ENCODE measurements at regions not wholly inside any gene's neighbourhood (a gene's known extent, or its start where the extent isn't known, plus 50 kb on each side); places are given as distances from the start of the nearest gene placed in this dataset.

DNA sequence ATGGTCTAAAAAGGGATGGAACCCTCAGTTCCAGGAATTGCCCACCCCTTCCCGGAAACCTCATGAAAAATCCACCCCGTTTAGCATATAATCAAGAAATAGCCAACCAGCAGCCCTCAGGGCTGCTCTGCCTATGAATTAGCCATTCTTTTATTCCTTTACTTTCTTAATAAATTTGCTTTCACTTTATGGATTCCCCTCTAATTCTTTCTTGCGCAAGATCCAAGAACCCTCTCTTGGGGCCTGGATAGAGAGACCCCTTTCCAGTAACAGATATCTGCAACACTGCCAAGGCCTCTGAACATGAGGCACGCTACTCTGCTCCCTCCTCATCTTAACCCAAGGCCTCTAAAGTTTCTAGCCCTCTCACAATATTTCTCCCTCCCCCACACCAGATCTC, 58.9 kb upstream of the POU2F1 start:
- TF ChIP-seq, protein P1, sequence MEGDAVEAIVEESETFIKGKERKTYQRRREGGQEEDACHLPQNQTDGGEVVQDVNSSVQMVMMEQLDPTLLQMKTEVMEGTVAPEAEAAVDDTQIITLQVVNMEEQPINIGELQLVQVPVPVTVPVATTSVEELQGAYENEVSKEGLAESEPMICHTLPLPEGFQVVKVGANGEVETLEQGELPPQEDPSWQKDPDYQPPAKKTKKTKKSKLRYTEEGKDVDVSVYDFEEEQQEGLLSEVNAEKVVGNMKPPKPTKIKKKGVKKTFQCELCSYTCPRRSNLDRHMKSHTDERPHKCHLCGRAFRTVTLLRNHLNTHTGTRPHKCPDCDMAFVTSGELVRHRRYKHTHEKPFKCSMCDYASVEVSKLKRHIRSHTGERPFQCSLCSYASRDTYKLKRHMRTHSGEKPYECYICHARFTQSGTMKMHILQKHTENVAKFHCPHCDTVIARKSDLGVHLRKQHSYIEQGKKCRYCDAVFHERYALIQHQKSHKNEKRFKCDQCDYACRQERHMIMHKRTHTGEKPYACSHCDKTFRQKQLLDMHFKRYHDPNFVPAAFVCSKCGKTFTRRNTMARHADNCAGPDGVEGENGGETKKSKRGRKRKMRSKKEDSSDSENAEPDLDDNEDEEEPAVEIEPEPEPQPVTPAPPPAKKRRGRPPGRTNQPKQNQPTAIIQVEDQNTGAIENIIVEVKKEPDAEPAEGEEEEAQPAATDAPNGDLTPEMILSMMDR (IDR thresholded peaks at IDR 0.05; ENCODE audit: unreplicated experiment) = no peak
- Mint-ChIP-seq H3K9me3 (ENCODE audit: unreplicated experiment) (no peaks in the 10 kb centered on the region), H3K27ac (ENCODE audit: low read depth, unreplicated experiment) (no peak overlapping the region), H3K36me3 (ENCODE audit: insufficient read depth, unreplicated experiment) (no peaks in the 10 kb centered on the region), H3K27me3 (ENCODE audit: insufficient read depth, unreplicated experiment) (no peaks in the 10 kb centered on the region), H3K4me1 (ENCODE audit: insufficient read depth, unreplicated experiment) (peaks cover 28% of the 10 kb centered on the region), H3K4me3 (ENCODE audit: unreplicated experiment) (no peak overlapping the region)
- DNase-seq (ENCODE audit: unreplicated experiment) = no peak
- BruUV-seq (replicated peaks) = no TSS peak
- CTCF ChIA-PET = interaction anchor here (1.3 kb wide), 1 partner anchor 11 kb away, joined by 5 read pairs; no protein-coding TSS in a partner anchor
- POLR2A ChIA-PET = no interaction called here
- intact Hi-C loops (cut with micrococcal nuclease) = no loop called here

DNA sequence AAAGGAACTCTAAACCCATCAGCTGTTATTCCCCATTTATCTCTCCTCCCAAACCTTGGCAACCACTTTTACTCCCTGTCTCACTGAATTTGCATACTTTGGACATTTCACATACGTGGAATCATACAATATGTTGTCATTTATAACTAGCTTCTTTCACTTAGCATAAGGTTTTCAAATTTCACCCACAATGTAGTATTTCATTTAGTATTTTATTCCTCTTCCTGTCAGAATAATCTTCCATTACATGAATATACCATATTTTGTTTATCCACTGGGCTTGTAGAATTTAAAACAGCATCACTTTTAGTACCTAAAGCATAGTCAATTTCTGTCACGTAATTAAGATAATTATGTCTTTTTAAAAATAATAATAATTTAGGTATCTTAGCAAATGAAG, 55.5 kb upstream of the POU2F1 start:
- Mint-ChIP-seq H3K4me1 (ENCODE audit: insufficient read depth, unreplicated experiment) (peaks cover 31% of the 10 kb centered on the region), H3K4me3 (ENCODE audit: unreplicated experiment) (no peak overlapping the region), H3K27me3 (ENCODE audit: insufficient read depth, unreplicated experiment) (no peaks in the 10 kb centered on the region), H3K36me3 (ENCODE audit: insufficient read depth, unreplicated experiment) (no peaks in the 10 kb centered on the region), H3K9me3 (ENCODE audit: unreplicated experiment) (no peaks in the 10 kb centered on the region), H3K27ac (ENCODE audit: low read depth, unreplicated experiment) (no peak overlapping the region)
- ChIA-PET CTCF (interaction anchor here (0.9 to 1.1 kb wide), 3 partner anchors 11 to 107 kb away, joined by 3 to 4 read pairs (median 4); no protein-coding TSS in a partner anchor), POLR2A (interaction anchor here (0.6 to 0.9 kb wide), 2 partner anchors 137 to 1533 kb away, joined by 3 read pairs; no protein-coding TSS in a partner anchor)
- no TSS peak for BruUV-seq (replicated peaks)
- DNase-seq (ENCODE audit: unreplicated experiment) = no peak
- intact Hi-C loops (cut with micrococcal nuclease) = no loop called here
- TF ChIP-seq, protein P1 (IDR thresholded peaks at IDR 0.05; ENCODE audit: unreplicated experiment) = no peak

DNA sequence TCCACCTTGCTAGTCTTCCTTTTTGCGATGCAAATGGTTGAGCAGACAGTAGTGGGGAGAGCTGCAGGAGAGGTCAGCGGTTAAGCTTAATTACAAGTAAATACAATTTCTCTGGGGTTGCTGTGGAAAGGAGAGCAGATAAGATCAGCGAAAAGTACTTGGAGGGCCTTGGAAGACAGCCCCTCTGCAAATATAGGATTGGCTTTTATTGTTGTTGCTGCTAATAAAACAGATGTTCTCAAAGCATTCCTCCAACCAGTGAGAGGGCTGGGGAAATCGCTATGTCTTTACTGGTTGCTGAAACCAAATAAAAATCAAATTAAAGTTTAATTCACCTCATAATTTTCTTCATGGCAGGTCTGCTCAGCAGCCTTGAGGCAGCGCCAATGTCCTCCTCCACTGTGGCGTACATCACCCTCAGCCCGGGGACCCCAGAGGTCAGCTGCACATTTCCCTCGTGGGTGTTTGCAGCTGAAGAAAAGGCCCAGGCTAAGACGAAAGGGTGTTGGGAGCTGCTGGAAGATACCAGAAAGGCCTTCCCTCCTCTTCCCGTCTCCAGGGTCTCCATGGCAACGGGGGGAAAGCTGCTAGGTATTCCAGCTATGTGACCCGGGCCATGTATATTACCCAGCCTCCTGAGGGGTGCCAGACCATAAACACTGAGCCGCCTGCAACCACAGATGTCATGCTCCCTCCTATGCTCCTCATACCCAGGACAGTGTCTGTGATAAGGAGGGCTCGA, 54.6 kb upstream of the POU2F1 start:
- intact Hi-C loops (cut with micrococcal nuclease) = no loop called here
- no TSS peak for BruUV-seq (replicated peaks)
- POLR2A ChIA-PET = no interaction called here
- CTCF ChIA-PET = interaction anchor here (1.1 kb wide), 1 partner anchor 107 kb away, joined by 4 read pairs; no protein-coding TSS in a partner anchor
- no peak for DNase-seq (ENCODE audit: unreplicated experiment)
- H3K4me3 Mint-ChIP-seq (ENCODE audit: unreplicated experiment) = no peak overlapping the region
- no peaks in the 10 kb centered on the region for H3K27me3 Mint-ChIP-seq (ENCODE audit: insufficient read depth, unreplicated experiment)
- H3K9me3 Mint-ChIP-seq (ENCODE audit: unreplicated experiment) = no peaks in the 10 kb centered on the region
- H3K4me1 Mint-ChIP-seq (ENCODE audit: insufficient read depth, unreplicated experiment) = peaks cover 34% of the 10 kb centered on the region
- H3K27ac Mint-ChIP-seq (ENCODE audit: low read depth, unreplicated experiment) = no peak overlapping the region
- TF ChIP-seq, protein P1 (IDR thresholded peaks at IDR 0.05; ENCODE audit: unreplicated experiment) = no peak
- no peaks in the 10 kb centered on the region for H3K36me3 Mint-ChIP-seq (ENCODE audit: insufficient read depth, unreplicated experiment)

DNA sequence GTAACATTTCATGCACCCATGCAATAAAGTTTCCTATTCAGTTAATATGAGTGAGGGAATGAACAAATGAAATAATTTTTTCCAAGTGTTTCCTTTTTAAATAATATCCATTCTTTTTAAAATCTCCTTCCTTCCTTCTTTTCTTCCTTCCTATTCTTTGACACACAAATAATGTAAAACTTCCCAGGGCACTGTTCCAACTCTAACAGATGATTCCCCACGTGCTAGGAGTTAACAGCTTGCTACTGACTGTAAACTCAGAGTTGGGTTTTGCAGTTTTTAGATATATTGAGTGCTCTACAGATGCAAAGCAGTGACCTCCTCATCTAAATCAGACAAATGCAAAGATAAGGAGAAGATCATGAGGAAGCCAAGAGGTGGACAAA, 54.0 kb upstream of the POU2F1 start:
- TF ChIP-seq, protein P1 (IDR thresholded peaks at IDR 0.05; ENCODE audit: unreplicated experiment) = no peak
- H3K9me3 Mint-ChIP-seq (ENCODE audit: unreplicated experiment) = no peaks in the 10 kb centered on the region
- BruUV-seq (replicated peaks) = no TSS peak
- H3K27me3 Mint-ChIP-seq (ENCODE audit: insufficient read depth, unreplicated experiment) = no peaks in the 10 kb centered on the region
- no peaks in the 10 kb centered on the region for H3K36me3 Mint-ChIP-seq (ENCODE audit: insufficient read depth, unreplicated experiment)
- ChIA-PET POLR2A (no interaction called here), CTCF (no interaction called here)
- DNase-seq (ENCODE audit: unreplicated experiment) = no peak
- no peak overlapping the region for H3K4me3 Mint-ChIP-seq (ENCODE audit: unreplicated experiment)
- H3K27ac Mint-ChIP-seq (ENCODE audit: low read depth, unreplicated experiment) = no peak overlapping the region
- peaks cover 29% of the 10 kb centered on the region for H3K4me1 Mint-ChIP-seq (ENCODE audit: insufficient read depth, unreplicated experiment)
- intact Hi-C loops (cut with micrococcal nuclease) = no loop called here

Measured in MCF 10A (cell line).